ENCODE measurements at regions not wholly inside any gene's neighbourhood (a gene's known extent, or its start where the extent isn't known, plus 50 kb on each side); places are given as distances from the start of the nearest gene placed in this dataset.
"Not testable (repeated sequence)": the region's sequence is repeated elsewhere in the genome, so short reads cannot be mapped to it uniquely, and the experiment has no call there.

GRCh38 chr3:3693593-3693992 is 105.6 kb upstream of the LRRN1 start:
- DNase-seq, result no peak
- no peak for ATAC-seq
- intact Hi-C loops (cut with DNase I, micrococcal nuclease), result no loop called here

DNA sequence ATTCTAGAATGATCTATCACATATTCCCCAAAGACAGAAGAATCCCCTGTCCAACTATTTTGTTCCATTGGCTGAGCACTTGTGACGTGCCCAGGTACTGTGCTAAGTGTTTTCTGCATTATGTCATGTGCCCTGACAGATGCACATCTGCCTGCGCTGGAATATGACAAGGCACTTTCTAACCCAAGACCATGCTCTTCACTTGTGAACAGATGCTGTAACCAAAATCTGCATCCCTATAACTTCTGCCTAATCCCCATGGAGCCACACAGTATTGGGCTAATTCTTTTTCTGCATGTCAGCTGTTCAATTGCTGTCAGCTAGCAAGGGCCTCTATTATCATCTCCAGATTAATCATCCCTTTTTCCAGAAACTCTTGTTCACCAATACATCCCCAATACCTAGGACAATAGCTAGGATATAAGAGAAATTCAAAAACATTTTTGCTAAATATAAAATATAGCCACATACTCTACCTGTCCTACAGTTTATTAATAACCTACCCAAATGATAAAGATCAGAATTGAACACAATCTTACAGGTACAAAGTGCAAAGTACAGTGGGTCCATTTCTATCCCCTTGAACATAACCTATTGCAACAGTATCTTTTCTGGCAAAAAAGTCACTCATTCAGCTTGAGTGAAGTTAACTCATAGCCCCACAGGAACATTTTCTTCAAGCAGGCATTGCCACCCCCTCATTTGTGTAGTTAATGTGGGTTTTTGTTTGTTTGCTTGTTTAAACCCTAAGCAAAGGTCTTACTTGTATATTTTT is 109.4 kb upstream of the LRRN1 start:
- intact Hi-C loops (cut with DNase I, micrococcal nuclease), result no loop called here
- DNase-seq, result no peak
- ATAC-seq, result no peak

GRCh38 chr3:3686907-3687648 is 112.2 kb upstream of the LRRN1 start:
- ATAC-seq (no peak), DNase-seq (no peak)
- intact Hi-C loops (cut with DNase I, micrococcal nuclease), result no loop called here

DNA sequence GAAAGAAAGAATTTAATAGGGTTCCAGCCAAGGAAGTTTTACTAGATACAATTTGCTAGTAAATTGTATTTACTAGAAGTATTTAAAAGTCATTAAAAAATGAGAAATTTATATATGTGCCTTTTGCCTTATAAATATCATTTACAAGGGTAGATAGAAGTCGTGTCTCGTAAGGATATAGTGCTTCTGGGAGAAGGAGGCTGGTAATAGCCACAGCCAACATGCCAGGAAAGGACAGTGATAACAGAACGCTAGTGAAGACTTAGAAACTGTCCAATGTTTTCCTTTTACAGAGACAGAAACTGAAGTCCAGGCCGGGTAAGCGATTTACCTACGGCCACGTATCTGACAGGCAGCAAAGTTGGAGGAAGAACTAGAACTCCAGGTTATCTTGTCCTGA is 113.5 kb upstream of the LRRN1 start:
- DNase-seq, result no peak
- no peak for ATAC-seq
- intact Hi-C loops (cut with DNase I, micrococcal nuclease), result no loop called here

GRCh38 chr3:3683261-3683660 is 116.0 kb upstream of the LRRN1 start:
- intact Hi-C loops (cut with DNase I, micrococcal nuclease), result no loop called here
- DNase-seq (no peak), ATAC-seq (no peak)

DNA sequence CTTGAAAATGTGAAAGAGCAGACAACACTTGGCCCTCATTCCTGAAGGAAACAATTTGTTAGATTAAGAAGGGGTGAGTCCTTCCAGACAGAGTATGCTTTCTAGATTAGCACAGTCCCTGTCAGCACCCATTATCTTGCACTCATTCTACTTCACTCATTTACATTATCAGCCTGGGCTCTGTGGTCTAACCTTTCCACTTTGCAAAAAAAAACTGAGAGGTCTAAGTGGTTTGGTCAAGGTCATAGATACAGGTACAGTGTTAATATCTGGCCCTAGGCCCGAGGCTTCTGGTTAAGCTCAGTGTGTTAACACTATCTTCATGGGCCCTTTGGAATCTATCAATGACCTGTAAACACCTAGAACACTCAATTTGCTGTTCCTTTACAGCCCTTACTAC is 123.4 kb upstream of the LRRN1 start:
- DNase-seq (no peak), ATAC-seq (no peak)
- intact Hi-C loops (cut with DNase I, micrococcal nuclease), result no loop called here

- ATAC-seq (no peak), DNase-seq (no peak)
- intact Hi-C loops (cut with DNase I, micrococcal nuclease), result no loop called here
Measured at GRCh38 chr3:3675186-3675585, 124.0 kb upstream of the LRRN1 start.

DNA sequence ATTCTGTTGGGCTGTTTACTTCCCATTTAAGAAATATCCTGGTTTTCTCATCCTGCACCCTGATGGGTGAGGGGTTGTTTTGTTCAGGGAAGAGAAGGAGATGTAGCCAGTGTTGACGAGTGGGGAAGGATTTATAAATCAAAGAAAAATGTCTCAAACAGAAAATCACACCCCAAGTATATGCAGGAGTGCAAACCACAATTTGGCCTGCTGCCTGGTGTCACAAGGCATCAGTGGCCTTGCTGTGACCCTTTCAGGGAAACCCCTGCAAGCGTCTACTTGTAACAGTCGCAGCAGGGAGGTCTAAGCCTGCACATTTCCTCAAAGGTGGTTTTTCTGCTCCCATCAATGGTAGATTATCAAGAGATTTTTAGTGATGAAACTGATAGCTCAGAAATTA is 132.6 kb upstream of the LRRN1 start:
- DNase-seq (no peak), ATAC-seq (no peak)
- intact Hi-C loops (cut with DNase I, micrococcal nuclease), result no loop called here

GRCh38 chr3:3665961-3666640 is 133.1 kb upstream of the LRRN1 start:
- DNase-seq, result peak in 1 of 2 donors; percentile 7
- intact Hi-C loops (cut with DNase I, micrococcal nuclease), result no loop called here
- no peak for ATAC-seq

- DNase-seq, result no peak
- intact Hi-C loops (cut with DNase I, micrococcal nuclease), result no loop called here
- no peak for ATAC-seq
Measured at GRCh38 chr3:3665546-3665945, 133.7 kb upstream of the LRRN1 start.

DNA sequence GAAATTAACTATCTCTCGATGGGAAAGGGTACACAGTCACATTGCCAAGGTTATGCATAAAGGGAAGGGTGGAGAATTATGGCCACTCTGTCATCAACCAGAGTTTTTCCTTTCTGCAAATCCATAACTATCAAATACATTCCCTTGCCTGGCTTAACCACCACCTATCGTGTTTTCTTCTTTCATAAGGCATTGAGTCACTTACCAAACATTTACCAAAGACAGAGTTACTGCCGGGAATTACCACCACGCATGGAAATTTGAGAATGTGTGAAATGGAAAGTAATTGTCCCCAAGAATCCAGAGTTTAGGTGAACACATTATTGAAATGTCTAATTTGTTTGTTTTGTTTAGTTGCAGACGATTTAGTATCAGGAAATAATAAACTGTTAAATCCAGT is 134.3 kb upstream of the LRRN1 start:
- DNase-seq (no peak), ATAC-seq (no peak)
- intact Hi-C loops (cut with DNase I, micrococcal nuclease), result no loop called here

DNA sequence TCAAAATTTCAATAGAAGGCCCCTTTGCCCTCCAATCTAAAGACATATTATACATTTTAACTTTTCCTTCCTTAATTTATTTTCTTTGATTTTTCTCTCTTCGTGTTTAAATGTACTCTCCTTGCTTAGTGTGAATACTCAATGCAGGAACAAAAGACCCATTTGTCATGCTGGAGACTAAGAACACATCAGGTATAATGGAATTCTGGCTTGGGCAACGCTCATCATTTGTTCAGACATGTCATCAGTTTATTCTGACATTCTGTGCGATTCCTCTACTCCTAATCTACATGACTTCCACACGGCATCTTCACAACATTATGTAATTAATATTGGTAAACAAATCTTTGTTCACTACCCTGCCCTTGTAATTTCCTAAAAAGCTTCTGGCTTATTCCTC is 136.6 kb upstream of the LRRN1 start:
- intact Hi-C loops (cut with DNase I, micrococcal nuclease), result no loop called here
- DNase-seq, result no peak
- ATAC-seq, result no peak

DNA sequence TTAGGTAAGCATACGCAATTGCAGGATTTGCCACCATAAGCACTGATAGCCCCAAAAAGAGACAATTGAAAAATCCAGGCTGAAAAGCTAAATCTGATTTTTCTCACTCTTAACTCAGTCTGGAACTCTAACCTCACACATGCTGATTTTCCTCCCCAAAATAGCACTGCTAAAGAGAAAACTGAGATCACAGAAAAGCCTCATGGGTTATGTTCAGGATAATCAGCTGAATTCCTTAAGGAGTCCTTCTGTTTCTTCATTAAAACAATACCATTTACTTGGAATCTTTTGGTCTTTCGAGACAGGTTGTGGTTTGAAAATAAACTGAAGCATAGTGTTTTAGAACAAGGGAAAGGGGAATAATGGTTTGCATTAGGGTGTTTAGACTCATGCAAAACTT is 144.3 kb upstream of the LRRN1 start:
- intact Hi-C loops (cut with DNase I, micrococcal nuclease), result no loop called here
- no peak for ATAC-seq

DNA sequence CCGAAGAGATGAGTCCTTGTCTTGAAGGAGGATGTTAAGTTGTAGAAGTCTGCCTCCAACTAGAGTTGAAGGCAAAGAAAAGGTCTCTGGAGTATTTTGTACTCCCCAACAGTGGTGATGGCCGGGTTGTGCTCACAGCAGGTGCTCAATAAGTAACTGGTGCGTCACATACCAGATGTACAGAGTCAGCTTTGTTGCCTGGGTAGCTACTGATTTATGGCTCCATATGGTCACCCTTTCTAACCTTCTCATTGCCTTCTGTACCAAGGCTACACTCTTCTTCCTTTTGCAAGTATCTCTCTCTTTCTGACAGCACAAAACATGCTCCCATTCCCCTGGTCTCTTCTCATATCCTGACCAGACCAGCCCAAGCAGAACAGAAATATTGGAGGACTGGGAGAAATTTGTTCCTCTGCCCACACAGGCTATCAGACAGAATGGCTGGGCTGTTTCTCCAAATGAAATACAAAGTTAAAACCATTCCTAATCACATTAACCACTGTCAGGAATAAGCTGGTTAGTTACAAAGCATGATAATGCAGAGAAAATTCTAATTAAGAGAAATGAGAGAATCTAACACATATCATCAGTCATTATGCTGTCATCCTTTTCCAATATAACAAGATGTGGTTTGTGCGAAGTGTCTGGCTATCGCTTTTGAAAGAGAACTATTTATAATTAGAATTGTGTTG is 150.1 kb upstream of the LRRN1 start:
- intact Hi-C loops (cut with DNase I, micrococcal nuclease), result no loop called here
- no peak for ATAC-seq

More for the DNA sequence above, 144.3 kb upstream of the LRRN1 start:
- no peak for DNase-seq

DNA sequence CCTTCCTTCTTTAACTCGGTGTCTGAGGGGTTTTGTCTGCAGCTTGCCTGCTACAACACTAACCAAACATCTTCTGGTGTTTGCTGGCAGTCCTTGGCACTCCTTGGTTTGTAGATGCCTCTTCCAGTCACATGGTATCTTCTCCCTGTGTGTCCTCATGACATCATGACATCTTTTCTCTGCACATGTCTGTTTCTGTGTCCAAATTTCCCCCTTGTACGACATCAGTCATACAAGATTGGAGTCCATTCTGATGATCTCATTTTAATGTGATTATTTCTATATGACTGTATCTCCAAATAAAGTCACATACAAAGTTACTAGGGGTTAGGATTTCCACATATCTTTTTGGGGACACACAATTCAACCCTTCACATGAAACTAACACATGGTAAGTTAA is 152.3 kb upstream of the LRRN1 start:
- no peak for ATAC-seq
- intact Hi-C loops (cut with DNase I, micrococcal nuclease), result no loop called here

More for the DNA sequence above, 150.1 kb upstream of the LRRN1 start:
- no peak for DNase-seq

DNA sequence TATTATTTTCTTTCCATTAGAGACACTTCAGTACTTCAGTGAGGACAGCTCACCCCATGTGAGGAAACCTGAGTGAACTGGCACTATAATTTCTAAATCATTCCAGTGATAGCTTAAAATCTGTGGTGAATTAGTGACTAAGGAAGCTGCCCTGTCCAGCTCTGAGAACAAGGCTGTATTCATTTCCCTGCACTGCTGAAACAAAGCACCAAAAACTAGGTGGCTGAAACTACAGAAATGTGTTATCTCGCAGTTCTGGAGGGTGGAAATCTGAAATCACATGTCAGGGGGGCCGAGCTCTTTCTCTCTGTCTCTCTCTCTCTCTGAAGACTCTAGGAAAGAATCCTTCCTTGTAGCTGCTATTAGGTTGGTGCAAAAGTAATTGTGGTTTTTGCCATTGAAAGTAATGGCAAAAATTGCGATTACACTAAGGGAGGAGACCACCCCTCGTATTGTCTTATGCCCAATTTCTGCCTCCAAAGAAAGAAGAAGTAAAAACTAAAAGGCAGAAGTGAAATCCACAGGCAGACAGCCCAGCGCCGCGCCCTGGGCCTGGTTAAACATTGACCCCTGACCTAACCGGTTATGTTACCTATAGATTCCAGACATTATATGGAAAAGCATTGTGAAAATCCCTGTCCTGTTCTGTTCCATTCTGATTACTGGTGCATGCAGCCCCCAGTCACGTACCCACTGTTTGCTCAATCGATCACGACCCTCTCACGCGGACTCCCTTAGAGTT is 153.0 kb upstream of the LRRN1 start:
- DNase-seq, result peak; percentile 32 to 37
- intact Hi-C loops (cut with DNase I, micrococcal nuclease), result not testable (repeated sequence)
- peak; percentile 41 for ATAC-seq

More for the DNA sequence above, 152.3 kb upstream of the LRRN1 start:
- no peak for DNase-seq

DNA sequence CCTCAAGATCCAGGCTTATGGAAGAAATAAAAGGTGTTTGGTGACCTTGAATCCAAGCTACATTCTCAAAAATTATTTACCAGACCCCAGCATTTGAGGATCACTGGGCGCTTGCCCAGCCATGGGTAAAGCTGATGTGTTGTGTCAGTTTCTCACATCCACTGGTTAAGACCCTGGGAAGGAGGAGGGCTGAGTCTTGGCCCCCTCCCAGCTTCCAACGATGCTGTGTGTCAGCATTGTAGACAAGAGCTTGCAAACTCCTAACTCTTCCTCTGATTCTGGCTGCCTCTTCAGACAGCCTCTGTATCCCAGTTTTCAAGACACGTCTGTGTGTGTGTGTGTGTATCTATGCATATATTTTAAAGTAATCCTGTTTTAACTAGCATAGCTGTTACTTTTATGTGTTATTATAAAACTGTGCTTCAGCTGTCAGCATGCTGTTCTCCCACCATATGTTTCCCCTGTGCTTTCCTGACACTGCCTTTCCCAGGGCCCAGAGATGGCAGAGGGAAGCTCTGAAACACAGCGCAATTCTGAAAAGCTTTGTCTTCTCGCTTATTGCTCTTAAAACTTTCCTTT is 157.3 kb upstream of the LRRN1 start:
- intact Hi-C loops (cut with DNase I, micrococcal nuclease), result no loop called here
- DNase-seq (no peak), ATAC-seq (no peak)

DNA sequence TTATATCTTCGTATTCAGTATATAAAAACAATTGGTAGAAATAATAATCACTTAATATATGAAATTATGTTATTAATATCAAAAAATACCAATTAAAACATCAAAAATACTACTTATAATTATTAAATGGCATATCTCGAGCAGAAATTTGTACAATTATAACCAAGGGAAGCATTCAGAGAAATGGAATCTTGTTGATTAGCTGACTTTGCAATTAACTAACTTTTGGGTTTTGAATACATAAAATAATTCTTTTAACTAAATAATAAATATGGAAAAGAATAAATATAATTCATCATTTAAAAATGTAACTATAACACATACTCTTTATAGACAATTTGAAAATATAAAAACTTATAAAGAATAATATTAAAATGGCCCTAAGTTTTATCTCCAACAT is 160.2 kb upstream of the LRRN1 start:
- intact Hi-C loops (cut with DNase I, micrococcal nuclease), result no loop called here
- ATAC-seq, result no peak
- no peak for DNase-seq

Data from left colon (tissue), 2 donors.